Lower lobe of right lung (tissue), 2 donors: ENCODE measurements at regions not wholly inside any gene's neighbourhood (a gene's known extent, or its start where the extent isn't known, plus 50 kb on each side); places are given as distances from the start of the nearest gene placed in this dataset.

Experiments
- ATAC-seq, 2 donors: fragments of 200-7000 bp; cut with Tn5 transposase; one replicate each; pipeline ENCODE4 v1.9.1; 2020 to 2022; ENCODE audit warnings: mild to moderate bottlenecking in 2 of 2, moderate library complexity in 2 of 2
- DNase-seq: peaks from one replicate; pipeline ENCODE4 v3.0.0-alpha.2; 2020
- H3K27ac ChIP-seq: fragments of 200-600 bp; one replicate; pipeline ENCODE4 v1.8.0; 2022
- H3K27me3 ChIP-seq: fragments of 200-600 bp; one replicate; pipeline ENCODE4 v1.8.0; 2022; ENCODE audit warnings: low read depth
- H3K36me3 ChIP-seq: fragments of 200-600 bp; one replicate; pipeline ENCODE4 v1.8.0; 2022; ENCODE audit warnings: mild to moderate bottlenecking
- H3K4me1 ChIP-seq: fragments of 200-600 bp; one replicate; pipeline ENCODE4 v1.8.0; 2022
- H3K4me3 ChIP-seq: fragments of 200-600 bp; one replicate; pipeline ENCODE4 v1.8.0; 2022; ENCODE audit warnings: mild to moderate bottlenecking
- H3K9me3 ChIP-seq: fragments of 200-600 bp; one replicate; pipeline ENCODE4 v1.8.0; 2022
- CTCF ChIP-seq: fragments of 200-600 bp; IDR thresholded peaks from one replicate; pipeline ENCODE4 v1.8.0; 2022; ENCODE audit warnings: antibody characterized with exemption, mild to moderate bottlenecking
- intact Hi-C: fragments of 100-400 bp; cut with DNase I; formaldehyde crosslinking; loops from one replicate; pipeline ENCODE4 v1.11.0; 2022
- donor health status: DM: no; HTN: yes; CAD: no; lungs with severe emphysema.

- Histone ChIP-seq H3K27me3 (no peaks in the 10 kb centered on the region), H3K4me1 (no peaks in the 10 kb centered on the region), H3K9me3 (no peaks in the 10 kb centered on the region), H3K36me3 (no peaks in the 10 kb centered on the region), H3K27ac (no peak overlapping the region), H3K4me3 (no peak overlapping the region)
- TF ChIP-seq CTCF: no peak
- intact Hi-C loops: no loop called here
- DNase-seq (no peak), ATAC-seq (no peak)
Measured at GRCh38 chr2:7594211-7594610, 677.0 kb downstream of the RNF144A start.

GRCh38 chr2:7595206-7595605 is 678.0 kb downstream of the RNF144A start:
- H3K4me1 ChIP-seq: no peaks in the 10 kb centered on the region
- TF ChIP-seq CTCF: no peak
- ATAC-seq: no peak
- no peak overlapping the region for H3K27ac ChIP-seq
- H3K4me3 ChIP-seq: no peak overlapping the region
- H3K27me3 ChIP-seq: no peaks in the 10 kb centered on the region
- H3K9me3 ChIP-seq: no peaks in the 10 kb centered on the region
- H3K36me3 ChIP-seq: no peaks in the 10 kb centered on the region
- no peak for DNase-seq
- intact Hi-C loops: no loop called here

- Histone ChIP-seq H3K9me3 (no peaks in the 10 kb centered on the region), H3K4me1 (no peaks in the 10 kb centered on the region), H3K36me3 (no peaks in the 10 kb centered on the region), H3K4me3 (no peak overlapping the region), H3K27me3 (no peaks in the 10 kb centered on the region), H3K27ac (no peak overlapping the region)
- DNase-seq: no peak
- intact Hi-C loops: no loop called here
- ATAC-seq: no peak
- TF ChIP-seq CTCF: no peak
Measured at GRCh38 chr2:7598402-7598801, 681.2 kb downstream of the RNF144A start.

GRCh38 chr2:7599462-7600258 is 682.4 kb downstream of the RNF144A start:
- intact Hi-C loops: no loop called here
- Histone ChIP-seq H3K9me3 (no peaks in the 10 kb centered on the region), H3K4me1 (no peaks in the 10 kb centered on the region), H3K4me3 (no peak overlapping the region), H3K27me3 (no peaks in the 10 kb centered on the region), H3K36me3 (no peaks in the 10 kb centered on the region), H3K27ac (no peak overlapping the region)
- ATAC-seq: no peak
- no peak for TF ChIP-seq CTCF
- no peak for DNase-seq

GRCh38 chr2:7601990-7602389 is 684.8 kb downstream of the RNF144A start:
- TF ChIP-seq CTCF: no peak
- Histone ChIP-seq H3K27me3 (no peaks in the 10 kb centered on the region), H3K27ac (no peak overlapping the region), H3K9me3 (no peaks in the 10 kb centered on the region), H3K4me1 (no peaks in the 10 kb centered on the region), H3K4me3 (no peak overlapping the region), H3K36me3 (no peaks in the 10 kb centered on the region)
- DNase-seq: no peak
- ATAC-seq: no peak
- intact Hi-C loops: no loop called here
